CD14-positive monocyte (primary cell): ENCODE measurements at regions not wholly inside any gene's neighbourhood (a gene's known extent, or its start where the extent isn't known, plus 50 kb on each side); places are given as distances from the start of the nearest gene placed in this dataset.

Experiments used
- DNase-seq, 3 donors: peaks; one replicate each; pipeline ENCODE4 v3.0.0-alpha.2; 2011 to 2022
- H2AFZ ChIP-seq: 2 replicates; pipeline ENCODE4 v1.6.0; 2012; ENCODE audit warnings: mild to moderate bottlenecking, low read depth, low read length, inconsistent platforms; ENCODE audit not compliant: insufficient read depth, poor library complexity, severe bottlenecking
- H3K27ac ChIP-seq, 2 donors: 1 replicate in 1 of 2; 2 replicates in 1 of 2; pipeline ENCODE4 v1.5.1; 2012 to 2013; ENCODE audit warnings: low read length in 2 of 2, control low read depth in 1 of 2, inconsistent platforms in 1 of 2, low read depth in 1 of 2, mild to moderate bottlenecking in 1 of 2
- H3K27me3 ChIP-seq, 2 donors: one replicate each; pipeline versions ENCODE4 v1.6.0 to v1.6.1; 2011 to 2013; ENCODE audit warnings: low read length in 2 of 2; ENCODE audit not compliant: control insufficient read depth in 2 of 2, insufficient read depth in 2 of 2
- H3K36me3 ChIP-seq, 2 donors: replicated peaks in 1 of 2; 1 replicate in 1 of 2; 2 replicates in 1 of 2; pipeline versions ENCODE4 v1.5.1 to v1.6.1; 2012 to 2013; ENCODE audit warnings: low read length in 2 of 2, control low read depth in 1 of 2, inconsistent platforms in 1 of 2, mild to moderate bottlenecking in 1 of 2; ENCODE audit not compliant: insufficient read depth in 2 of 2, control insufficient read depth in 1 of 2
- H3K4me1 ChIP-seq, 2 donors: 1 replicate in 1 of 2; 2 replicates in 1 of 2; pipeline versions ENCODE4 v1.5.1 to v1.6.1; 2012 to 2013; ENCODE audit warnings: low read length in 2 of 2, control low read depth in 1 of 2, inconsistent platforms in 1 of 2, mild to moderate bottlenecking in 1 of 2, moderate library complexity in 1 of 2; ENCODE audit not compliant: insufficient read depth in 2 of 2, control insufficient read depth in 1 of 2
- H3K4me2 ChIP-seq: replicated peaks from 2 replicates; pipeline ENCODE3; 2012; ENCODE audit warnings: low read length, moderate library complexity, mild to moderate bottlenecking; ENCODE audit not compliant: poor library complexity, severe bottlenecking; ENCODE audit errors: extremely low read depth
- H3K4me3 ChIP-seq, 3 experiments: fragments of 200-600 bp in 1 of 3; sonication (generic) in 1 of 3; replicated peaks in 1 of 3; 1 replicate in 2 of 3; 2 replicates in 1 of 3; pipeline ENCODE4 v1.5.1; 2011 to 2013; ENCODE audit warnings: low read length in 3 of 3, mild to moderate bottlenecking in 3 of 3, control low read depth in 2 of 3, low read depth in 2 of 3, inconsistent platforms in 1 of 3, moderate library complexity in 1 of 3
- H3K79me2 ChIP-seq: 2 replicates; pipeline ENCODE4 v1.6.0; 2012; ENCODE audit warnings: mild to moderate bottlenecking, control low read depth, inconsistent platforms, low read length, moderate library complexity; ENCODE audit not compliant: insufficient read depth
- H3K9ac ChIP-seq: 2 replicates; pipeline ENCODE4 v1.6.0; 2017; ENCODE audit warnings: low read length, mild to moderate bottlenecking; ENCODE audit not compliant: insufficient read depth, poor library complexity, severe bottlenecking
- H3K9me3 ChIP-seq, 2 donors: replicated peaks in 1 of 2; 1 replicate in 1 of 2; 2 replicates in 1 of 2; pipeline versions ENCODE4 v1.5.1 to v1.6.1; 2012 to 2013; ENCODE audit warnings: low read length in 2 of 2, control low read depth in 1 of 2; ENCODE audit not compliant: control insufficient read depth in 1 of 2, insufficient read depth in 1 of 2
- H4K20me1 ChIP-seq: 2 replicates; pipeline ENCODE4 v1.6.0; 2012; ENCODE audit warnings: mild to moderate bottlenecking, low read length, control low read depth, moderate library complexity; ENCODE audit not compliant: insufficient read depth
- H3K27ac Mint-ChIP-seq, 7 donors: one replicate each; pipeline ENCODE4 v1.8.0; 2020; ENCODE audit warnings: mild to moderate bottlenecking in 7 of 7, mixed read lengths in 7 of 7, moderate library complexity in 6 of 7, inconsistent platforms in 2 of 7
- H3K27me3 Mint-ChIP-seq, 3 donors: one replicate each; pipeline ENCODE4 v1.8.0; 2021 to 2022; ENCODE audit warnings: low read depth in 3 of 3, mild to moderate bottlenecking in 3 of 3, mixed read lengths in 3 of 3, moderate library complexity in 3 of 3, inconsistent platforms in 1 of 3
- H3K36me3 Mint-ChIP-seq, 2 donors: one replicate each; pipeline ENCODE4 v1.8.0; 2020; ENCODE audit warnings: mixed read lengths in 2 of 2, inconsistent platforms in 1 of 2, mild to moderate bottlenecking in 1 of 2
- H3K4me1 Mint-ChIP-seq: one replicate; pipeline ENCODE4 v1.8.0; 2020; ENCODE audit warnings: mild to moderate bottlenecking, mixed read lengths
- H3K4me3 Mint-ChIP-seq, 2 donors: one replicate each; pipeline ENCODE4 v1.8.0; 2020; ENCODE audit warnings: mild to moderate bottlenecking in 2 of 2, mixed read lengths in 2 of 2, moderate library complexity in 1 of 2
- H3K9me3 Mint-ChIP-seq, 7 donors: one replicate each; pipeline ENCODE4 v1.8.0; 2020 to 2022; ENCODE audit warnings: mixed read lengths in 7 of 7, mild to moderate bottlenecking in 6 of 7, moderate library complexity in 6 of 7, inconsistent platforms in 2 of 7
- CTCF ChIP-seq: fragments of 200-600 bp; IDR thresholded peaks from one replicate; pipeline ENCODE4 v1.8.0; 2022; ENCODE audit warnings: antibody characterized with exemption, mild to moderate bottlenecking
- WGBS: methylation state at CpG from one replicate; pipeline ENCODE4 v1.1.5; 2013; ENCODE audit warnings: missing lambda C conversion rate; ENCODE audit not compliant: insufficient coverage; 5-methylcytosine and 5-hydroxymethylcytosine counted together
- intact Hi-C, 2 donors: fragments of 100-400 bp; cut with micrococcal nuclease; formaldehyde crosslinking; loops; one replicate each; pipeline versions ENCODE4 v1.15.0 to v1.15.1; 2023

- Mint-ChIP-seq H3K36me3 (no peaks in the 10 kb centered on the region), H3K27me3 (no peaks in the 10 kb centered on the region), H3K9me3 (peaks cover 0 to 5% (median 0%) of the 10 kb centered on the region in 7 donors), H3K4me3 (no peak overlapping the region), H3K27ac (no peak overlapping the region), H3K4me1 (no peaks in the 10 kb centered on the region)
- no peaks in the 10 kb centered on the region for H3K4me1 ChIP-seq
- no peaks in the 10 kb centered on the region for H3K27me3 ChIP-seq
- H3K27ac ChIP-seq: no peak overlapping the region
- H4K20me1 ChIP-seq: no peaks in the 10 kb centered on the region
- TF ChIP-seq CTCF: no peak
- H3K4me2 ChIP-seq: no peak overlapping the region
- H3K79me2 ChIP-seq: no peaks in the 10 kb centered on the region
- intact Hi-C loops: no loop called here
- H2AFZ ChIP-seq: no peak overlapping the region
- no peak overlapping the region for H3K4me3 ChIP-seq
- H3K9ac ChIP-seq: no peak overlapping the region
- no peaks in the 10 kb centered on the region for H3K36me3 ChIP-seq
- no peaks in the 10 kb centered on the region for H3K9me3 ChIP-seq
- no peak for DNase-seq
Measured at GRCh38 chr21:18548249-18548648, 144.7 kb upstream of the TMPRSS15 start.

GRCh38 chr21:18549214-18549905, 145.8 kb upstream of the TMPRSS15 start:
- H3K27ac Mint-ChIP-seq: no peak overlapping the region
- Histone ChIP-seq H3K4me2 (no peak overlapping the region), H3K4me3 (no peak overlapping the region), H3K4me1 (no peaks in the 10 kb centered on the region), H3K27ac (no peak overlapping the region), H4K20me1 (no peaks in the 10 kb centered on the region), H2AFZ (no peak overlapping the region), H3K9ac (no peak overlapping the region), H3K27me3 (no peaks in the 10 kb centered on the region), H3K36me3 (no peaks in the 10 kb centered on the region), H3K79me2 (no peaks in the 10 kb centered on the region), H3K9me3 (no peaks in the 10 kb centered on the region)
- H3K27me3 Mint-ChIP-seq: no peaks in the 10 kb centered on the region
- H3K4me1 Mint-ChIP-seq: no peaks in the 10 kb centered on the region
- no peak overlapping the region for H3K4me3 Mint-ChIP-seq
- intact Hi-C loops: no loop called here
- peaks cover 0 to 4% (median 0%) of the 10 kb centered on the region in 7 donors for H3K9me3 Mint-ChIP-seq
- no peaks in the 10 kb centered on the region for H3K36me3 Mint-ChIP-seq
- no peak for DNase-seq
- no CpG with 5 or more reads among the region's 4 CpGs for WGBS
- no peak for TF ChIP-seq CTCF
